ENCODE measurements at regions not wholly inside any gene's neighbourhood (a gene's known extent, or its start where the extent isn't known, plus 50 kb on each side); places are given as distances from the start of the nearest gene placed in this dataset.

DNA sequence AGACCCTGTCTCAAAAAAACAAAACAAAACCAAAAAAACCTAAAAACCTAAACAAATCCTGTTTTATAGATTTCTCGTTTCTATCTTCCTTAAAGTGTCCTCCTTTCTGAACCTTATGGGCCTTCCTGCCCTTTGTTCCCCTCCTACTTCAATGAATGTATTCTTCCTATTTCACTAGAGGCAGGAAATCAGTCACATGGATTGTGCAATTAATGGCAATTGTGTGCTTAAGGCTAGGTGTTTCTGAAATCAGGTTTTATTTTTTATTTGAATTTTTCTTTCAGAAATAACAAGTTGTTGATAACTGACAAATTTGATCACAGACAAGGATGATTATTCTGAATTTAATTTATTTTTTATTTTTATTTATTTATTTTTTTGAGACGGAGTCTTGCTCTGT, 220.6 kb upstream of the SEMA6A start:
- DNase-seq: no peak
- no TSS peak for BruUV-seq (replicated peaks)

DNA sequence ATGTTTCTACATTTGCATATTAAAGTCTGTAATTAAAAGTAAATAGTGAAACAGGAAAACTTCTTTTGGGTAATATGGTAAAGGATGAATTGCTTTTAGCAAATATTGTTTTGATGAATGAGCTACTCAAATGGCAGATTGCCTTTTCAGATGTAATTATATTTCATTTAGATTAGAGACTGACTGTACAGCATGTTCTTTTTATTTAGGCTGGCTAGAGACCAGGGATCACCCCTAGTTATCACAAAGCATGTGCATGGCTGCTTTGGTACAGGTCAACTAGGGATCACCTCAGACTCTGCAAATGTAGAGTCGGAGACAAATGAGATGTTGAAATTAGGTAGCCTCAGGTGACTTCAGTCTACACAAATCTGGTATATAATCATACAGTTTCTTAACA, 214.9 kb upstream of the SEMA6A start:
- TF ChIP-seq, protein P1, sequence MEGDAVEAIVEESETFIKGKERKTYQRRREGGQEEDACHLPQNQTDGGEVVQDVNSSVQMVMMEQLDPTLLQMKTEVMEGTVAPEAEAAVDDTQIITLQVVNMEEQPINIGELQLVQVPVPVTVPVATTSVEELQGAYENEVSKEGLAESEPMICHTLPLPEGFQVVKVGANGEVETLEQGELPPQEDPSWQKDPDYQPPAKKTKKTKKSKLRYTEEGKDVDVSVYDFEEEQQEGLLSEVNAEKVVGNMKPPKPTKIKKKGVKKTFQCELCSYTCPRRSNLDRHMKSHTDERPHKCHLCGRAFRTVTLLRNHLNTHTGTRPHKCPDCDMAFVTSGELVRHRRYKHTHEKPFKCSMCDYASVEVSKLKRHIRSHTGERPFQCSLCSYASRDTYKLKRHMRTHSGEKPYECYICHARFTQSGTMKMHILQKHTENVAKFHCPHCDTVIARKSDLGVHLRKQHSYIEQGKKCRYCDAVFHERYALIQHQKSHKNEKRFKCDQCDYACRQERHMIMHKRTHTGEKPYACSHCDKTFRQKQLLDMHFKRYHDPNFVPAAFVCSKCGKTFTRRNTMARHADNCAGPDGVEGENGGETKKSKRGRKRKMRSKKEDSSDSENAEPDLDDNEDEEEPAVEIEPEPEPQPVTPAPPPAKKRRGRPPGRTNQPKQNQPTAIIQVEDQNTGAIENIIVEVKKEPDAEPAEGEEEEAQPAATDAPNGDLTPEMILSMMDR (IDR thresholded peaks at IDR 0.05; ENCODE audit: unreplicated experiment): no peak
- Mint-ChIP-seq H3K4me3 (ENCODE audit: low read depth, unreplicated experiment) (no peak overlapping the region), H3K27me3 (ENCODE audit: unreplicated experiment) (no peaks in the 10 kb centered on the region), H3K4me1 (ENCODE audit: low read depth, unreplicated experiment) (no peaks in the 10 kb centered on the region), H3K36me3 (ENCODE audit: insufficient read depth, unreplicated experiment) (no peaks in the 10 kb centered on the region), H3K27ac (ENCODE audit: unreplicated experiment) (no peak overlapping the region), H3K9me3 (ENCODE audit: low read depth, unreplicated experiment) (no peaks in the 10 kb centered on the region)
- DNase-seq: no peak
- intact Hi-C loops (cut with micrococcal nuclease; ENCODE audit: unreplicated experiment): no loop called here
- CTCF ChIA-PET: no interaction called here
- no TSS peak for BruUV-seq (replicated peaks)

More for the DNA sequence above, 220.6 kb upstream of the SEMA6A start:
- H3K27ac Mint-ChIP-seq (ENCODE audit: unreplicated experiment): no peak overlapping the region
- no peak overlapping the region for H3K4me3 Mint-ChIP-seq (ENCODE audit: low read depth, unreplicated experiment)
- no peaks in the 10 kb centered on the region for H3K27me3 Mint-ChIP-seq (ENCODE audit: unreplicated experiment)
- intact Hi-C loops (cut with micrococcal nuclease; ENCODE audit: unreplicated experiment): no loop called here
- no peaks in the 10 kb centered on the region for H3K36me3 Mint-ChIP-seq (ENCODE audit: insufficient read depth, unreplicated experiment)
- TF ChIP-seq, protein P1 (IDR thresholded peaks at IDR 0.05; ENCODE audit: unreplicated experiment): no peak
- peaks cover 8% of the 10 kb centered on the region for H3K4me1 Mint-ChIP-seq (ENCODE audit: low read depth, unreplicated experiment)
- CTCF ChIA-PET: no interaction called here
- no peaks in the 10 kb centered on the region for H3K9me3 Mint-ChIP-seq (ENCODE audit: low read depth, unreplicated experiment)

GRCh38 chr5:116788851-116789403, 214.3 kb upstream of the SEMA6A start:
- Mint-ChIP-seq H3K9me3 (ENCODE audit: low read depth, unreplicated experiment) (no peaks in the 10 kb centered on the region), H3K27ac (ENCODE audit: unreplicated experiment) (no peak overlapping the region), H3K27me3 (ENCODE audit: unreplicated experiment) (no peaks in the 10 kb centered on the region), H3K36me3 (ENCODE audit: insufficient read depth, unreplicated experiment) (no peaks in the 10 kb centered on the region), H3K4me3 (ENCODE audit: low read depth, unreplicated experiment) (no peak overlapping the region), H3K4me1 (ENCODE audit: low read depth, unreplicated experiment) (no peaks in the 10 kb centered on the region)
- TF ChIP-seq, protein P1 (IDR thresholded peaks at IDR 0.05; ENCODE audit: unreplicated experiment): no peak
- intact Hi-C loops (cut with micrococcal nuclease; ENCODE audit: unreplicated experiment): no loop called here
- no peak for DNase-seq
- BruUV-seq (replicated peaks): no TSS peak
- CTCF ChIA-PET: interaction anchor here (0.6 kb wide), 1 partner anchor 78 kb away, joined by 5 read pairs; no protein-coding TSS in a partner anchor

GRCh38 chr5:116787570-116787969, 212.9 kb upstream of the SEMA6A start:
- H3K27ac Mint-ChIP-seq (ENCODE audit: unreplicated experiment): no peak overlapping the region
- no peaks in the 10 kb centered on the region for H3K4me1 Mint-ChIP-seq (ENCODE audit: low read depth, unreplicated experiment)
- TF ChIP-seq, protein P1 (IDR thresholded peaks at IDR 0.05; ENCODE audit: unreplicated experiment): no peak
- peaks cover 2% of the 10 kb centered on the region for H3K9me3 Mint-ChIP-seq (ENCODE audit: low read depth, unreplicated experiment)
- H3K27me3 Mint-ChIP-seq (ENCODE audit: unreplicated experiment): no peaks in the 10 kb centered on the region
- intact Hi-C loops (cut with micrococcal nuclease; ENCODE audit: unreplicated experiment): no loop called here
- no TSS peak for BruUV-seq (replicated peaks)
- no peak overlapping the region for H3K4me3 Mint-ChIP-seq (ENCODE audit: low read depth, unreplicated experiment)
- no peaks in the 10 kb centered on the region for H3K36me3 Mint-ChIP-seq (ENCODE audit: insufficient read depth, unreplicated experiment)
- DNase-seq: no peak
- CTCF ChIA-PET: interaction anchor here (0.6 kb wide), 2 partner anchors 14 to 85 kb away, joined by 3 read pairs; no protein-coding TSS in a partner anchor
